HG03520 (cell line): ENCODE measurements at regions not wholly inside any gene's neighbourhood (a gene's known extent, or its start where the extent isn't known, plus 50 kb on each side); places are given as distances from the start of the nearest gene placed in this dataset.

Experiments
- ATAC-seq: cut with Tn5 transposase; IDR thresholded peaks from one replicate; pipeline ENCODE4 v1.9.1; 2021; ENCODE audit warnings: mild to moderate bottlenecking, moderate library complexity; ENCODE audit not compliant: unreplicated experiment

GRCh38 chr3:181457190-181457589 is 254.5 kb upstream of the SOX2 start:
- ATAC-seq: no peak

GRCh38 chr3:181455276-181455675 is 256.4 kb upstream of the SOX2 start:
- no peak for ATAC-seq

- ATAC-seq: no peak
Observed at GRCh38 chr3:181454451-181455027, 257.2 kb upstream of the SOX2 start.

- ATAC-seq: no peak
Observed at GRCh38 chr3:181446741-181447140, 265.0 kb upstream of the SOX2 start.

GRCh38 chr3:181442066-181442465 is 269.7 kb upstream of the SOX2 start:
- no peak for ATAC-seq

GRCh38 chr3:181432992-181433391 is 278.7 kb upstream of the SOX2 start:
- no peak for ATAC-seq

GRCh38 chr3:181431748-181432147 is 280.0 kb upstream of the SOX2 start:
- ATAC-seq: no peak

- no peak for ATAC-seq
Observed at GRCh38 chr3:181425074-181425473, 286.7 kb upstream of the SOX2 start.

GRCh38 chr3:181418233-181418632 is 293.5 kb upstream of the SOX2 start:
- no peak for ATAC-seq

- no peak for ATAC-seq
Observed at GRCh38 chr3:181417748-181418147, 294.0 kb upstream of the SOX2 start.

GRCh38 chr3:181410870-181411269 is 300.9 kb upstream of the SOX2 start:
- ATAC-seq: no peak

GRCh38 chr3:181403876-181404660 is 307.7 kb upstream of the SOX2 start:
- ATAC-seq: no peak

- no peak for ATAC-seq
Observed at GRCh38 chr3:181402347-181402746, 309.4 kb upstream of the SOX2 start.

- no peak for ATAC-seq
Observed at GRCh38 chr3:181384970-181385369, 326.8 kb upstream of the SOX2 start.

- no peak for ATAC-seq
Observed at GRCh38 chr3:181383760-181384159, 328.0 kb upstream of the SOX2 start.

- ATAC-seq: no peak
Observed at GRCh38 chr3:181383201-181383600, 328.5 kb upstream of the SOX2 start.

GRCh38 chr3:181382656-181383055 is 329.1 kb upstream of the SOX2 start:
- no peak for ATAC-seq

GRCh38 chr3:181379278-181379677 is 332.4 kb upstream of the SOX2 start:
- ATAC-seq: no peak

GRCh38 chr3:181369637-181370036 is 342.1 kb upstream of the SOX2 start:
- ATAC-seq: no peak

- no peak for ATAC-seq
Observed at GRCh38 chr3:181363231-181363630, 348.5 kb upstream of the SOX2 start.

GRCh38 chr3:181362378-181362777 is 349.3 kb upstream of the SOX2 start:
- no peak for ATAC-seq

GRCh38 chr3:181358562-181358961 is 353.2 kb upstream of the SOX2 start:
- ATAC-seq: peak; percentile 74

GRCh38 chr3:181358060-181358459 is 353.7 kb upstream of the SOX2 start:
- ATAC-seq: no peak
